CD4-positive, alpha-beta T cell treated with Interleukin-4 for 4 hours (primary cell): ENCODE measurements at regions not wholly inside any gene's neighbourhood (a gene's known extent, or its start where the extent isn't known, plus 50 kb on each side); places are given as distances from the start of the nearest gene placed in this dataset.
A peak's percentile ranks its signal among the peaks of the same experiment; 100 is the strongest.
"Not testable (repeated sequence)": the region's sequence is repeated elsewhere in the genome, so short reads cannot be mapped to it uniquely, and the experiment has no call there.

ENCODE experiments used
- DNase-seq: peaks from one replicate; pipeline ENCODE4 v3.0.0-alpha.2; 2020

DNA sequence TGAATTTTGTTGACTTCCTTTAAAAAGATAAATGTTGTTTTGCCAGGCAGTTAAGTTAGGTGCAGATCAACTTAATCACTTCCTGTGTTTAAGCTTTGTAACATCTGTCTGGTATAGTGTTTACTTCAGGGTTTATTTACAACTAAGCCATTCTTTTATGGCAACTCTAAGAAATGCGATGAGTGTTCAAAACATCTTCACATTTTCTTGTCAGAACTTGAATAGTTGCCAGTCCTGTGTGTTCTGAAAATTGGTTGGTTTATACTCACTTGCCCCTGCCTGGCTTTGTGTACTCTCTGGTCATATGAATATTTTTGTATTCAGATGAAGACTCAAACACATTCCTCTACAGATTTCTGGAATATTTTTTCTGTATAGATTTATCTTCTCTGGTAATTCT, 327.2 kb downstream of the MDFIC start:
- no peak for DNase-seq

DNA sequence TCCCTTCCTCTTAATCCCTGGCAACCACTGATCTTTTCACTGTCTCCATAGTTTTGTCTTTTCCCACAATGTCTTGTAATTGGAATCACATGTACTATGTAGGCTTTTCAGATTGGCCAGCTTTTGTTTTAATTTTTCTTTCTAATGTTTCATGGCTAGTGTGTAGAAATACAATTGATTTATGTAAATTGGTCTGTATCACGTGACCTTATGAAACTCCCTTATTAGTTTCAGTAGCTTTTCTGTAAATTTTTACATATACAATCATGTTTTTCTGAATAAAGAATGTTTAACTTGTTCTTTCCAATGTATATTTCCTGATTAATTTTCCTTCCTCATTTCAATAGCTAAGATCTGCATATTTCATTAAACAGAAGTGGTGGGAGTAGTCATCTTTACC, 319.3 kb downstream of the MDFIC start:
- DNase-seq = no peak

DNA sequence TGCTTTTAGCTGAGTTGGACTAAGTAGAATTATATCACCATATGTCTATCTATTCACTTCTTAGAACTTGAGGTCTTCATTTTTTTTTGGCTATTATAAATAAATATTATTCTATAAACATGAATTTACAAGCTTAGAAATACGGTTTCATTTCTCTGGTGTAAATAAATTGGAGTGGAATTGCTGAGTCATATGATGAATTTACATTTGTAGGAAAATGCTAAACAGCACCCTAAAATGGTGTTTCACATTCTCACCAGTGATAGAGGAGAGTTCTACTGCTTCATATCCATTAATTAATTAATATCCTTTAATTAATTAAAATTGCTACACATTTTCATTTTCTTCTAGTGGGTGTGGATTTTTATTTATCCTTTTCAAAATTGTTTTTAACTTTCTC, 318.3 kb downstream of the MDFIC start:
- DNase-seq = no peak

DNA sequence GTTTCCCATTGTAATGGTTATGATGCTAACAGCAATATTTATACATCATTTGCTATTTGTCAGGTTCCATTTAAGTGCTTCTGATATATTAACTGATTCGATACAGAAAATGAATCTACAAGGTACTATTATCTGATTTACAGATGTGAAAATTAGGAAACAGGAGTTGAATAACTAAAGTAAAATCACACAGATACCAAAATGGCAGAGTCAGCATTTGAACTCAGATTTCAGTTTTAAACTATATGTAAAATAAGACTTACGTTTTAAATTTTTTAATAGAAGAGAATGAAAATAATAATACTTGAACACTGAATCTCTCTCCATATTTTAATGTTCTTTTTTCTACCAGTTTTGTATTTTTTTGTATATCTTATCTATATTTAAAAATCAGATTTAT, 313.2 kb downstream of the MDFIC start:
- no peak for DNase-seq

DNA sequence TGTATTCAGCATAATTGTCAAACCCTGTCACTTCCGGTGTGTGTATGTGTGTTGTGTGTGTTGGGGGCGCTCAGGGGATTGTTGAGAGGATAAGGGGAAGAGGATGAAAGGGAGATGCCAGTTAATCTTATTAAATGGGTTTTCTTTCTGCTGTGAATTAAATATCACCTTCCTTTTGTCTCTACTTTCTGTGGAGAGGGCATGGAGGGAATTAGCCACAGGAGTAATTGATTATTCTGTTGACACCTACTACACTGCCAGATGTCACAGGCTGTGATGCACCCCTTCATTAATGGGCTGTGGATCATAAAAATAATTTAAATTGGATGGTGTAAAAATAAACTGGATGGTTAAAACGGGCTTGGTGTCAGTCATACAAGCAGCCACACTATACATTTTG, 311.9 kb downstream of the MDFIC start:
- no peak for DNase-seq

DNA sequence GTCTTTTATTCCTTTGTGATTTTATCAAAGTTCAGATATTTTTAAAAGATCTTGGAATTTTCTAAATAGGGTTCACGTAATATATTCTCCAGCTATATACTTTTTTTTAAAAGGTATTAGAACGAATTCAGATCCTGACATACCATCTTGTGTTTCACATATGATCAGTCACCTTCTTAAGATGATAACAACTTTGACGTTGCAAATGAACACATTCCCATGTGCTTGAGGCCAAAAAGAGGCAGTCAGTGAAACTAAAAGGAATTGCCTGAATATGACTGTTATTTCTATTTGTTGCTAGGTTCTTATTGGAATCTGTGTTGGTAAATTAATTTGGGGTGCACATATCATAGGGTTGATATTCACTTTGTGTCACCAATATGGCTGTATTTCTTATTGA, 310.1 kb downstream of the MDFIC start:
- no peak for DNase-seq

DNA sequence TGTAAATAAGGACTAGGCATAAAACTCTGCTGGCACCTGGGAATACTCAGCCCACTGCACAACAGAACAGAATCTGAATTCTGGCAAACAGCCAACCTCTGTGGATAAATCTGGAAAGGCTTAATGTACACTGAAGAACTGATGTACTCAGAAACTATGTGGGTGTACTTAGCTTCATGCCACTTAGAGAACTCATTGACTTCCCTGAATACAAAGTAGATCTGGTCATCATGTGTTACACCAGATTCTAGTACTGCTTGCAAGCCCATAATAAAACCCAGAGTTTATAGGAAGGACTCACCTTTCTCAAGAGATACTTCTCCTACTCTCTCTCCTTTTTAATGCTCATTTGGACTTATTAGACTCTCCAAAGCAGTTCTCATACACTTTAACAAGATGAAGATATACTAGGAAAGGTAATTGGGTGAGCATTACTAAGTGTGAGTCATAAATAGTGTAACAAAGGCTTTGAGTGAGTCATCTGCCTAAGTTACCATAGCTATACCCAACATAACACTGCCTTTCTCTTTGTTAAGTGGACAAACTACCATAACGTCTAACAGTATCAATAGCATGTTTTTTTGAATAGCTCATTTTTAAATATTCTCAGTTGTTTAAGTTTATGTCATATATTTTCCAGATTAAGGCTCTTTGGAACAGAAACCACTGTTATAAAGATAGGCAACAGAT, 309.1 kb downstream of the MDFIC start:
- DNase-seq = peak; percentile 76

DNA sequence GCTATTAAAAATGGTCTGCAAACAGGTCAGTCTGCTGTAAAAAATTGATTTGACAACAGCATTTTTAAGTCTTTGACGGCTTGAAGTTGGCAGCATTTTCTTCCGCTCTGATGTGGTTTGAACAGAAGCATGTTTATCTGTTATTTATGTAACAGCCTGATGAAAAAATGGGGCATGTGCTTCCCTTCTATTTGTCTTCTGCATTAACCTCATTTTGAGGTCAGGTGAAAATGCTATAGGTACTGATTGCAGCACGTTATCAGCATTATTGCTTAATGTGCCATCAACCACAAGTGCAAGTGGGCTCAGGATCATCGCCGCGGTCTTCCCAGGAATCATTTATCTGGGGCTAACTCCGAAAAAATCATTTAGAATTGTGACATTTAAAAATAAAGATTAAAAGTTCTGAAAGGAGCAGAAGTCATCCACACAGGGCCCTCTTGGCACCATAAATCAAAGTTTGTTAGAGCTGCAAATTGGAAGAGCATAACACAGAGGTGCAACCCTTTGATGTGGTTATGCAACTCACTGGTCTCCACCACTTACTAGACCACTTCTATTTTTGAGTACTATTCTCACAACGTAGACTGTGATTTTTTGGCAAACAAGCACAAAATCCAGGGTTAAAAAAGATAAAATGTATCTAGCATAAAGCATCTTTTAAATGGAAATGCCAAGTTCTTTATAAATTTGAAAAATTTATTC, 307.7 kb downstream of the MDFIC start:
- peak; percentile 60 for DNase-seq

DNA sequence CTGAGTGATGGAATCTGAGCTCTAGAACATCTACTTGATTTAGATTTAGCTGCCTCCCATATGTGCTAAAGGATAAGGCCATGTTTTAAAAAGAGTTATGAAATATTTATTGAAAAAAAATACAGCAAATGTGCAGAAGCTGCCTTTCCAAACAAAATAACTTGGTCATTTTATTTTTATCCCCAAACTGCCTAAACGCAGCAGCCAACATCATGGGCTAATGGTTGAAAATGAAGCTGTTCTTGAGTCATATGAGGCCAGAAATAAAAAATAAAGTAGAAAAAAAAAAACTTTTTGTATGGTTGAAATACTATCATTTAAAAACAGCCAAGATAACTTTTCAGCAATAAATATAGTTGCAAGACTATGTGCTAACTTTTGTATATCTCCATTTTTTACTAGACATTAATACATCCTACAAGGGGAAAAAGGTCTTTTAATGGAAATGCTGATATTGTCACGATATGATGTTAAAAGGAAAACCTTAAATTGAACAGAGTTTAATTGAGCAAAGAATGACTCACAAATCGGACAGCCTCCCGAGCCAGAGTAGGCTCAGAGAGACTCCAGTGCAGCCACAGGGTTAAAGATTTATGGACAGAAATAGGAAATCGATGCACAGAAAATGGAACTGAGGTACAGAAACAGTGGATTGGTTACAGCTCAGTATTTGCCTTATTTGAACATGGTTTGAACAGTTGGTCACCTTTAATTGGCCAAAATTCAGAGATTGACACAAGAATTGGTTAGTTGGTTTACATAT, 305.8 kb downstream of the MDFIC start:
- no peak for DNase-seq

DNA sequence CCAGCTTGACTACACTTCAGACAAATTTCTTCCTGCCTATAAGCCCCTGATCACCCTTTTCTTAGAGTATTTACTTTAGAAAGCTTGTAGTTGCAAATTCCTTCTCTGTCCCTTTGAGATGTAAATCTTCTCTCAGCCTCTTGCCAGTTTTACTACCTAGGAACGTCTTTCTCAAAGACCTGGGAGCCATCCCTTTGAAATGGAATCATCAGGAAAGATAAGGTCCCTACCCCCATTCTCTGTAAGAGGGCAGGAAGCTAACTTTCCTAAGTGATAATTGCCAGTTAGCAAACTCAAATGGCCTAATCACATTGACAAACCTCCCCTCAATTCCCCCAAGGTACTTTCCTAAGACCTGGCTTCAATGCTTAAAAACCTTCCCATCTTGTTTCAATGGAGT, 304.5 kb downstream of the MDFIC start:
- DNase-seq = no peak

DNA sequence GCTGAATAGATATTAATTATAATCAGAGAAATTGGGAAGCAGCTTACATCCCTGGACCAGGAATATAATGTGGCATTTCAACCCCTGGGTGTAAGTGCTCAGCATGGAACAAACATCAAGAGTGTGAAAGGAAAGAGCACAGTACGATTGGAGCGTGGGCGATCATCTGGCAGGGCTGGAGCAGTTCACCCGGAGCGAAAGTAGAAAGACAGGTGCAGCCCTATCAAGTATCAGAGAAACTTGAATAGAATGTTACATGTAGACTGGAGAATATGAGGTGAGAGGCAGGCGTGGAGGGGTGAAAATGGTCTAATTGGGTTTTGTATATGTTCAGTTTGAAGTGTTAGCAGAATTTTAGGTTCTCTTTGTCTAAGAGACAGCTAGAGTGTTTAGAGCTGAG, 303.0 kb downstream of the MDFIC start:
- no peak for DNase-seq

DNA sequence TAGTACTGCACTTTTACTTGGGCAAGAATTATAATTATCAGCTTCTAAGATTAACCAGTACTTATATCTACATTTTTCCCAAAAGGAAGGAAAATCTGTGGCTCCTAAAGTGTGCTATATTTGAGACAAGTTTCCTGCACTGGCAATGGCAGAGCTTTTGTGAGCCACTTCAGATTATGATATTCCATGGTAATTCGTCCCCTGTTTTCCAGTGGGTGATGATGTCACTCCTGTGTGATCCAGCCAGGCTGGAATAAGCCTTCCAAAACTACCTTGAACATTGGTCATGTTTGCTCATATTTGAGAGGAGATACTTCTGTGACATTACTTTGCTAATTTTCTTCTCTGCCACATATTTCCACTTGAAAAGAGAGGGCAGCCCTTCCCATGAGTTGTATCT, 302.1 kb downstream of the MDFIC start:
- no peak for DNase-seq

DNA sequence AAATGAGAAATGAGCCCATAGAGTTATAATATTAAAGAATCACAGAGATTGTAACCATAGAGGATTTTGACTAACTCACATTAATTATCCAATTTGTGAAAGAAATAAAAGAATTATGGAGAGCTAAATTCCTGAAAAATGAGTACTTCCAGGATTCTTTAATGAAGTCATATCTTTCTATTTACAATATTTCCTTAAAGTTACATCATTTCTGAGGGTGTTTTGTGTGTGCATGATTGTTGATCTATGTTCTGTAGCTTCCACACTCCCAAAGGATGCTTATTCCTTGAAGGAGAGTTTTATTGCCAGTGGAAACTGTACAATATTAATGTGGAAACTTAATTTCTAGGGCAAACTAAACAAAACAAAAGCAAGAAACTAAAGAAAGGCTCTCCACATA, 299.6 kb downstream of the MDFIC start:
- DNase-seq = no peak

DNA sequence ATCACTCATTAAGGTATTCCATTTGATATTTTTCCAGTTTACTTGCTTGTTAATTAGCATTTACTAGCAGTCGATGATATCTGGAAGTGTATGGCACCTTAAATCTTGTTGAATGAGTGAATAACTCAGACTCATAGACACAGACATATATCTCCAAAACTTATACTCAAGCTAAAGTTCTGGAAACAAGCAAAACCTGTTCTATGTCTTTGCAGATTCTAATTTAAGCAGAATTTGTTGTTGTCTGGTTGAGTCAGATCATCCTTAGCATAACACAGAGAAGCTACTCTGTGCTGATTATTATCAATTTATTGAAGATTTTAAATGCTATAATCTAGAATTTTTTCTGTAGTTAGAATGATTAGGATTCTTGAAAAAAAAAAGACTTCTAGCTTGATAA, 296.2 kb downstream of the MDFIC start:
- DNase-seq = no peak

DNA sequence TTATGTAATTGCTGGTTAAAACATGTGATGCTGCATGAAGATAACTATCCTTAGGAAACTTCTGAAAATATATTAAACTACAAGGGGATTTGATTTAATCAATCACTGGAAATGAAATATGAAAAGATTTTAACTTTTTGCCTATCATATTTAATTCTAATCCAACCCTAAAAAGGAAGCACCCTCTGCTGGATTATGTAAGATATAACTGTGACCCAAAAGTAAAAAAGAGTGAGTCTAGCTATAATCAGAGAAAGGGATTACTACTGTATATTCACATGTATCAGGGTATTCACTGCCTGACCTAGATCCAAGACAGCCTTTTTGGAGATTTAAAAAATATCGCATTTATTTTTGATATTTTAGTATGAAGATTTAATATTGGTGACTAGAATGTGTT, 295.5 kb downstream of the MDFIC start:
- peak; percentile 16 for DNase-seq

DNA sequence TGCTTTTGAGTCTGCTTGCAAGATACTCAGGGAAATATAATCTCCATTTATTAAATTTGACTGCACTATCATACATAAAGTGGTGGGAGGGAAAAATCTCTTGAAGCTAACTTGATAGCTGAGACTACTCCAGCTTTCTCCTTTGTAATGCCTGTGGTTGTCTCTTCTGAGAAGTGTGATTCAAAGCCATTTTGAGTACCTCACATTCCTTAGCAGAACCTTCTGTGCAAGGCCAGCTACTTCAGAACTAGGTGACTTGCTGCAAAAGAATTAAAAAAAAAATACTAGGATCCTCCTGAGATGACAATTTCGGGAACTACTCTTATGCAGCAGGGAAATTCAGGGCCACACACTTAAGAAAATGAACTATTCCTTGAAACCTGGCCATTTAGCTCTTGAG, 294.8 kb downstream of the MDFIC start:
- DNase-seq = no peak

DNA sequence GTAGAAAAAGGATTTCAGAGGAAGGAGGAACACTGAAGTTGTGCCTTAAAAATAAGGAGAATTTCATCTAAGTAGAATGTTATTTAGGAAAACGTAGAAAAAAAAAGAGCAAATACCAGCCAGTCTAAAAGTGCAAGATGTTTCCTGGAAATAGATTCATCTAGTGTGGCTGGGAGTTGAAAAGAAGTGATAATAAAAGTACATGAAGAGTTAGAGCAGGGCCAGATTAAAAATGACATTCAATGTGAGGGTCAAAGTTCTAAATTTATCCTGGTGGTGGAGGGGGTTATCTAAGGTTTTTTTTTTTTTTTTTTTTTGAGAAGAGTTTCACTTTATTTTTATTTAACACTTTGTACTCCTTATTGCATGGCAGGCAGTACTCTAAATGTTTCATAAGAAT, 289.3 kb downstream of the MDFIC start:
- no peak for DNase-seq

DNA sequence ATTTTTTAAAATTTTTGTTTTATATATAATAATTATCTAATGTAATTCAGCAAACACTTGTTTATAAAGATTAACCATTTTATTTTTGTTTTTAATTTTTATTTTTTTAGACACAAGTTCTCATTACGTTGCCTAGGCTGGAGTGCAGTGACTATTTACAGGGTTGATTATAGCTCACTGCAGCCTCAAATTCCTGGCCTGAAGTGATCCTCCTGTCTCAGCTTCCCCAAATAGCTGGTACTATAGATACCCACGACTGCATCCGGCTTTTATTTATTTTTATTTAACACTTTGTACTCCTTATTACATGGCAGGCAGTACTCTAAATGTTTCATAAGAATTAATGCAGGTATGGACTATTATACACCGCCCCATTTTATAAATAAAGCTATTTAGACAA, 288.7 kb downstream of the MDFIC start:
- DNase-seq = no peak

DNA sequence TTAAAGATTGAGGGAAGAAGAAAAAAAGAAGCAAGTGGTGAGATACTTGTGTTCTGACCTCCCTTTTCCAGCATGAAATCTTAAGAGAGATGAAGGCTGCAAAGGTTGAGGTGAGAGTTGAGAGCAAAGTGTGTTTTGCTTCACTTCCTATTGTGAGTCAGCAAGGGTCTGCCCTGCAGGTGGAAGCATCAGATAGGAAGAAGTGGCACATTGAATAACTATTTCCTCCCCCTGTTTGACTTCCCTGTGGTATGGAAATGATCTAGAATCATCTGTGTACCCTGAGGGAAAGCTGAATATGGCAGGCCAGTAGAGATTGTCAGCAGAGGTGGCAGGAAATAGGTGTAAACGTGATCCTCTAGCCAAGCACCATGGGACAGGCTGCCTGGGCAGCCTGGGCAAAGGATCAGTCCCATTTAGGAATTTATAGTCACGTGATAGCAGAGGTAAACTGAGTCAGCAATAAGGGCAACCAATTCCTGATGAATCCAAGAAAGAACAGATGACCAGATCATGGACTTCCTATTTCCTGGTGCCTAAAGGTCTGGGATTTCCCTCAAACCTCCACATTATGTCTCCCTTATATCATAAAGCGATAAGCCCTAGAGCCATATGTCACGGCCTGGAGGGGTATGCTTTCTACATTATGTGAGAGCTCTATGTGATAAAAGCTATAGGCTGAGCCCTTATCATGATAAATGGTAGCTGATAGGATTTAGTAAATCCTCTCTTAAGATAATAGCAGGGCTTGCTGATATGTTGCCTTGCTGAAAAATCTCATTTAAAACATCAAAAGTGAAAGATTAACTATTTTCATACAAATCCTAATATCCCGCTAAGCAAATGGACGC, 287.0 kb downstream of the MDFIC start:
- no peak for DNase-seq

DNA sequence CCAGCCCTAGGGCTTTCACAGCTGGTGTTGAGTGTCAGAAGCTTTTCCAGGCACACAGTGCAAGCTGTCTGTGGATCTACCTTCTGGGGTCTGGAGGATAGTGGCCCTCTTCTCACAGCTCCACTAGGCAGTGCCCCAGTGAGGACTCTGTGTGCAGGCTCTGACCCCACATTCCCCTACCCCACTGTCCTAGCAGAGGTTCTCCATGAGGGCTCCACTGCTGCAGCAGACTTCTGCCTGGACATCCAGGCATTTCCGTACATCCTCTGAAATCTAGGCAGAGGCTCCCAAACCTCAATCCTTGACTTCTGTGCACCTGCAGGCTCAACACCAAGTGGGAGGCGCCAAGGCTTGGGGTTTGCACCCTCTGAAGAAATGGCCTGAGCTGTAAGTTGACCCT, 284.5 kb downstream of the MDFIC start:
- not testable (repeated sequence) for DNase-seq

DNA sequence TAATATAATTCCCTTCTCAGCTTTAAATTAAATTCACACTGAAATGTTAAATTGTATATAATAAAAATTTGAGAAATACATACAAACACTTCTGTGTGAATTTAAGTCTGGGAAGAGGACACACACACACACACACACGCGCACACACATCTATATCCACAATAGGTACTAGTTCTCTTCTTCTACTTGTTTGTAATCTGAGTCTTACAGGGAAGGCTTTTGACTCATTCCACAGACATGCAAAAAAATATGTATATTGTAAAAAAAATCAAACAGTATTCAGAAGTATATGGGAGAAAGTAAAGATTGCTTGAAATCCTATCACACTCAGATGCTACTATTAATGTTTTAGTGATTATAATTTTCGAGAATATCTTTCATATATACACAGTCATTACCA, 276.2 kb downstream of the MDFIC start:
- no peak for DNase-seq

DNA sequence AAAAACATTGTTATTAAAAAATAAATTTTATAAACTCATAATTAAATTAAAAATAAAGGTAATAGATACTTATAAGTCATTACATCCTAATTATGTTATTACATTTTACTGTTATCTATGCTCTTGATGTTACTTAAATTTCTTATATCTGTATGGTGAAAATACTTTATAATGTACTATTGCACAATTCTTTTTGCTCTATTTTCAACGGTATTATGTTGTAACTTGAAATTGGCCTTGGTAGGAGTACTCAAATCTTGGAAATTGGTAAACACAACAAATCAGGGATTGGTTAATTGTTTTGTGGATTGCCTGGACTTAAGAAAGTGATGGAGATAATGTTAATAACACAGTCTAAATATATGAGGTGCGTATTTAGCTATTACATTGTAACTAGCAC, 273.3 kb downstream of the MDFIC start:
- DNase-seq = no peak

DNA sequence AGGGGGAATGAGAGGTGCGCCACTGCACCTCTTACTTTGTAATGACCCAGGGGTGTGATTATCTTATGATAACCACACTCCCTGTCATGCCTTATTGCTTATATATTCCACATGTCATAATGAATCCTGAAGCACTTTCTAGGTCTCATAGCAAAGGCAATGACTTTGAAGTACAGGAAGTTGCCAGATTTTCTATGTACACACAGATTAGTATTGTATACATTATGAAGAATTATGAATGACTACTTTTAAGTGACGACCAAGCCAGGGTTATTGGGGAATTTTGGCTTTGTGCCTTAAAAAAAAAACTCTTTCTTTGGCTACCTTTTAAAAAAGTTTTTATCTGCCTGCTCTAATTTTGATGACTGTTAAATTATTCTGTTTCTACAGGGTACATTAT, 269.6 kb downstream of the MDFIC start:
- DNase-seq = no peak
